Neutrophil (primary cell): ENCODE measurements at regions not wholly inside any gene's neighbourhood (a gene's known extent, or its start where the extent isn't known, plus 50 kb on each side); places are given as distances from the start of the nearest gene placed in this dataset.

Experiments used
- H3K27ac ChIP-seq: fragments of 200-600 bp; sonication (generic); 2 replicates; pipeline ENCODE4 v1.5.1; 2016; ENCODE audit warnings: mild to moderate bottlenecking, moderate library complexity
- H3K27me3 ChIP-seq: fragments of 200-600 bp; sonication (generic); 2 replicates; pipeline ENCODE4 v1.6.0; 2016; ENCODE audit warnings: mild to moderate bottlenecking
- H3K36me3 ChIP-seq: fragments of 200-600 bp; sonication (generic); 2 replicates; pipeline ENCODE4 v1.5.1; 2017
- H3K4me1 ChIP-seq, 2 experiments: fragments of 200-600 bp in 1 of 2; sonication (generic) in 1 of 2; 1 replicate in 1 of 2; 2 replicates in 1 of 2; pipeline versions ENCODE4 v1.5.1 to v1.6.1; 2013 to 2016; ENCODE audit warnings: low read depth in 1 of 2, low read length in 1 of 2, mild to moderate bottlenecking in 1 of 2, moderate library complexity in 1 of 2; ENCODE audit not compliant: control insufficient read depth in 1 of 2, insufficient read depth in 1 of 2
- H3K4me3 ChIP-seq, 2 experiments: fragments of 200-600 bp in 1 of 2; sonication (generic) in 1 of 2; 1 replicate in 1 of 2; 2 replicates in 1 of 2; pipeline ENCODE4 v1.5.1; 2013 to 2016; ENCODE audit warnings: low read depth in 1 of 2, low read length in 1 of 2, mild to moderate bottlenecking in 1 of 2, moderate library complexity in 1 of 2
- H3K9me3 ChIP-seq: fragments of 200-600 bp; sonication (generic); 2 replicates; pipeline ENCODE4 v1.5.1; 2016
- TF ChIP-seq, protein P1 (sequence below): fragments of 200-600 bp; sonication (generic); IDR thresholded peaks from 2 replicates; pipeline ENCODE4 v1.5.1; 2016; ENCODE audit warnings: antibody characterized with exemption

DNA sequence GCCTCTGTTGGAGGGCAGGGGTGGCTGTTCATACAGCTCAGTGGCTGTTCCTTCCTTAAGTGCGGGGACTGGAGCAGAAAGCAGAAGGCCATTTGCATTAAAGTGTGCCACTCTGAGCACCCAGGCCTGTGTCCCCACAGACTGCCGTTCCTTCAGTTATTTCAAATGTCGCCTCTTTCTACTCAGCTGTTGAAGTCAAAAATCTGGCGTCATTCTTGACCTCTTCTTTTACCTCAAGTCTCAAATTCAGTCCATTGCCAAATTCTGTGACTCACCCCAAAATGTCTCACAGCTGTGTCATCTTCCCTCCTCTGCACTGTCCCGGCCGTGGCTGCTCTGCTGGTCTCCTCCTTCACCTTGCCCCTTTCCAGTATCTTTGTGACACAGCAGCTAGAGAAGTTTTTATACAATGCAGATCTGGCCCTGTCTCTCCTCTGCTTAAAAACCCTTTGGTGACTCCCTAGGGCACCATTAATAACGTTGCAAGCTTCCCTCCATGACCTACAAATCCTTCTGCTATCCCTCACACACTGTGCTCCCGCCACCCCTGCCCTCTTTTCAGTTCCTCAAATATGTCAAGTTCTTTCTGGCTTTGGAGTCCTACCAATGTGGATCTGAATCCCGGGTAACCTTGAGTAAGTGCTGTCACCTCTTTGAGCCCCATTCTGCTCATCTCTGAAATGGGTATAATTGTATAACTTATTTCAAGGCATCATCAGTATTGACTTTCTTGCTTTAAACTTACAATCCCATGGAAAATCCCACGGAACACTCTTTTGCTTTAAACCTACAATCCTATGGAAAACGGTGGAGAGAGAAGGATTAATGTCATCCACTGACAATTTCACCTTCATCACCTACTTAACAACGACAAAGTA, 98.3 kb upstream of the BOD1 start:
- no peaks in the 10 kb centered on the region for H3K9me3 ChIP-seq
- TF ChIP-seq, protein P1, sequence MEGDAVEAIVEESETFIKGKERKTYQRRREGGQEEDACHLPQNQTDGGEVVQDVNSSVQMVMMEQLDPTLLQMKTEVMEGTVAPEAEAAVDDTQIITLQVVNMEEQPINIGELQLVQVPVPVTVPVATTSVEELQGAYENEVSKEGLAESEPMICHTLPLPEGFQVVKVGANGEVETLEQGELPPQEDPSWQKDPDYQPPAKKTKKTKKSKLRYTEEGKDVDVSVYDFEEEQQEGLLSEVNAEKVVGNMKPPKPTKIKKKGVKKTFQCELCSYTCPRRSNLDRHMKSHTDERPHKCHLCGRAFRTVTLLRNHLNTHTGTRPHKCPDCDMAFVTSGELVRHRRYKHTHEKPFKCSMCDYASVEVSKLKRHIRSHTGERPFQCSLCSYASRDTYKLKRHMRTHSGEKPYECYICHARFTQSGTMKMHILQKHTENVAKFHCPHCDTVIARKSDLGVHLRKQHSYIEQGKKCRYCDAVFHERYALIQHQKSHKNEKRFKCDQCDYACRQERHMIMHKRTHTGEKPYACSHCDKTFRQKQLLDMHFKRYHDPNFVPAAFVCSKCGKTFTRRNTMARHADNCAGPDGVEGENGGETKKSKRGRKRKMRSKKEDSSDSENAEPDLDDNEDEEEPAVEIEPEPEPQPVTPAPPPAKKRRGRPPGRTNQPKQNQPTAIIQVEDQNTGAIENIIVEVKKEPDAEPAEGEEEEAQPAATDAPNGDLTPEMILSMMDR = no peak
- H3K27ac ChIP-seq = no peak overlapping the region
- H3K4me1 ChIP-seq = peaks cover 8 to 13% of the 10 kb centered on the region in 2 experiments
- H3K36me3 ChIP-seq = no peaks in the 10 kb centered on the region
- no peaks in the 10 kb centered on the region for H3K27me3 ChIP-seq
- no peak overlapping the region for H3K4me3 ChIP-seq

DNA sequence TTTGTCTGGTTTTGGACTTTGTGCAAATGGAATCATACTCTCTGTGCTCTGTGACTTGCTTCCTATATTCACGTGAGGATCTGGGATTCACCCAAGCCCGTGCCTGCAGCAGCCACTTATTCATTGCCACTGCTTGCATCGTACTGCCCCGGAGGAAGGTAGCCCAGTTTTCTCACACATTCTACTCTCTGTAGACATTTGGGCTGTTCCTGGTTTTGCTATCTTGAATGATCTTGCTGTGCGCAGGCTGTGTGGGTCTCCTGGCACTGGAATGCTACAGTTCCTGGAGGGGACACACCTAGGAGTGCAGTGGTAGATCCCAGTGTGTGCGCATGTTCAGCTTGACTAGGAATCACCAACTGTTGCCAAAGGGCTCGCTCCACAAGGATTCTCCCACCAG, 99.2 kb upstream of the BOD1 start:
- Histone ChIP-seq H3K9me3 (no peaks in the 10 kb centered on the region), H3K27me3 (no peaks in the 10 kb centered on the region), H3K27ac (no peak overlapping the region)

DNA sequence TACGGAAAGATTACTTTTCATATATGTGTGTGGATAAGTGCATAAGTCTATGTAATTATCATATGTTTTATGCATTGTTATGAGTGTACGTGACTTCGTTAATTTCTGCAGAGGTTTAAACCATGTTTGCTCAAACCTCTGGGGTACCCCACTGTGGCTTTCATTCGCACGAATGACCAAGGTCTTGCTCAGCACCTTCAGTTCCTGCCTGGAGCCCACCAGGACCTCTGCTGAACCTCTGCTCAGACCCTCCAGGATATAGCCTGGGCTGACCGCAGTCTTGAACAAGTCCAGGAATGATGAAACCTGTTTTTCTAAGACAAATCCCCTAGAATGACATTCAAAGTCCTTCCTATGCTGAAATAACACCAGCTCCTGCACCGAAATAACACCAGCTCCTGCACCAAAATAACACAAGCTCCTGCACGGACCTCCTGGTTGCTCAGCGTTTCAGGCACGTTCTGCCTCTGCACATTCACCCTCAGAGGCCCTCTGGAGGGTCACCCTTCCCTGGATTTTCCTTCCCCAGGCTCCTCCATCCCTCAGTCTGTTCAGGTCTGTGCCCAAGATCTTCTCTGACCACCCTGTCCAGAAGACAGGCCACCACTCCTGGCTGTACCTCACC, 99.7 kb upstream of the BOD1 start:
- Histone ChIP-seq H3K27ac (no peak overlapping the region), H3K9me3 (no peaks in the 10 kb centered on the region), H3K4me3 (no peak overlapping the region), H3K4me1 (peaks cover 8 to 13% of the 10 kb centered on the region in 2 experiments), H3K36me3 (no peaks in the 10 kb centered on the region), H3K27me3 (no peaks in the 10 kb centered on the region)
- TF ChIP-seq, protein P1 = no peak

More for the DNA sequence above, 99.2 kb upstream of the BOD1 start:
- TF ChIP-seq, protein P1 = no peak
- no peak overlapping the region for H3K4me3 ChIP-seq
- H3K4me1 ChIP-seq = peaks cover 8 to 13% of the 10 kb centered on the region in 2 experiments
- no peaks in the 10 kb centered on the region for H3K36me3 ChIP-seq

DNA sequence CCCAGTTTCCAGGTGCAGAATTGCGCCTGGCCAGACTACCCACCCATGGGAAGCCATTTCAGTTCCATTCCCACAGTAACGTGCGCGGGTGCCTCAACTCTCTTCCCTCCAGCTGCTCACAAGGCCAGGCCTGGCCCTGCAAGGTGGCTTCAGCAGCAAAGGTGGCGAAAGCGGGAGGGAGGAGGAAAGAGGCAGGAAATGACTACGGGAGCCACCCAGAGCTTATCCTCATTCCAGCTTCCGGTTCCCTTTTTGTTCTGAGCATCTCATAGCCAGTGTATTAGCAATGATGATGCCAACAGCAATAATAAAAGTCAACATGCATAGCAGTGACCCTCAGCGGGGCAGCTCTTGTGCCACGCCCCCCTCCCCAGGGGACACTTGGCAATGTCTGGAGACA, 101.5 kb upstream of the BOD1 start:
- H3K9me3 ChIP-seq = no peaks in the 10 kb centered on the region
- H3K27ac ChIP-seq = peak overlapping the region; percentile 43
- no peaks in the 10 kb centered on the region for H3K27me3 ChIP-seq
- TF ChIP-seq, protein P1 = no peak
- H3K4me1 ChIP-seq = peaks cover 8 to 19% of the 10 kb centered on the region in 2 experiments
- H3K4me3 ChIP-seq = no peak overlapping the region
- no peaks in the 10 kb centered on the region for H3K36me3 ChIP-seq

DNA sequence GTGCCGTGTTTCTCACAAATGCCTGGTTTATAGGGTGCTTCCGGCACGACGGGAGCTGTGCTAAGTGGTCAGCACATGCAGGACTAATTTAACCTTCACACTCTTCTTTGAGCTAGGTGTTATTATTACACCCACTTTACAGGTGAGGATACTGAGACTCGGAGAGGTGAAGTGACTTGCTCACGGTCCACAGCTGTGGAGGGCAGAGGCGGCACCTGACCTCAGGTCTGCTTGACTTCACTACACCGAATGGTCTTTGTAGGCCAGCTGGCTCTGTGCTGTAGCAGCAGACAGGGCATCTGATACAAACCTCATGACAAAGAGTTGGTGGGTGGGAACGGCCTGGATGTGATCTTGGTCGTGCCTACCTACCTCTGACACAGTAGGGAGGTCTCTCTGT, 102.0 kb upstream of the BOD1 start:
- peak overlapping the region; percentile 43 for H3K27ac ChIP-seq
- TF ChIP-seq, protein P1 = no peak

More for the DNA sequence above, 102.0 kb upstream of the BOD1 start:
- H3K27me3 ChIP-seq = no peaks in the 10 kb centered on the region
- H3K4me1 ChIP-seq = peaks cover 8 to 19% of the 10 kb centered on the region in 2 experiments
- H3K36me3 ChIP-seq = no peaks in the 10 kb centered on the region
- H3K4me3 ChIP-seq = no peak overlapping the region
- no peaks in the 10 kb centered on the region for H3K9me3 ChIP-seq
